WERI-Rb-1 (cell line): ENCODE measurements at regions not wholly inside any gene's neighbourhood (a gene's known extent, or its start where the extent isn't known, plus 50 kb on each side); places are given as distances from the start of the nearest gene placed in this dataset.

Experiments
- DNase-seq: peaks from one replicate; pipeline ENCODE4 v3.0.0-alpha.2; 2020
- H3K27ac ChIP-seq: fragments of 250-450 bp; sonication (Bioruptor Pico); 2 replicates; pipeline ENCODE4 v1.5.1; 2020; ENCODE audit warnings: mild to moderate bottlenecking, moderate library complexity
- H3K27me3 ChIP-seq: fragments of 250-450 bp; sonication (Bioruptor Pico); 2 replicates; pipeline ENCODE4 v1.5.1; 2021; ENCODE audit warnings: mild to moderate bottlenecking, low read depth, moderate library complexity; ENCODE audit not compliant: insufficient read depth, severe bottlenecking
- H3K36me3 ChIP-seq: fragments of 250-450 bp; sonication (Bioruptor Pico); 2 replicates; pipeline ENCODE4 v1.5.1; 2020; ENCODE audit warnings: mild to moderate bottlenecking, moderate library complexity
- H3K4me3 ChIP-seq: 2 replicates; pipeline ENCODE4 v1.5.1; 2011; ENCODE audit warnings: low read depth, mild to moderate bottlenecking, control low read depth, low read length
- H3K9me3 ChIP-seq: fragments of 250-450 bp; sonication (Bioruptor Pico); 2 replicates; pipeline ENCODE4 v1.5.1; 2021; ENCODE audit warnings: mild to moderate bottlenecking, moderate library complexity; ENCODE audit not compliant: severe bottlenecking
- TF ChIP-seq, protein P1 (sequence below): IDR thresholded peaks from 2 replicates; pipeline ENCODE4 v1.5.1; 2011; ENCODE audit warnings: low read depth, mild to moderate bottlenecking, control low read depth, inconsistent platforms, low read length

GRCh38 chr5:115024922-115025321, 144.8 kb downstream of the TRIM36 start:
- Histone ChIP-seq H3K27me3 (peaks cover 5% of the 10 kb centered on the region), H3K27ac (no peak overlapping the region), H3K36me3 (no peaks in the 10 kb centered on the region), H3K9me3 (no peaks in the 10 kb centered on the region), H3K4me3 (no peak overlapping the region)
- TF ChIP-seq, protein P1, sequence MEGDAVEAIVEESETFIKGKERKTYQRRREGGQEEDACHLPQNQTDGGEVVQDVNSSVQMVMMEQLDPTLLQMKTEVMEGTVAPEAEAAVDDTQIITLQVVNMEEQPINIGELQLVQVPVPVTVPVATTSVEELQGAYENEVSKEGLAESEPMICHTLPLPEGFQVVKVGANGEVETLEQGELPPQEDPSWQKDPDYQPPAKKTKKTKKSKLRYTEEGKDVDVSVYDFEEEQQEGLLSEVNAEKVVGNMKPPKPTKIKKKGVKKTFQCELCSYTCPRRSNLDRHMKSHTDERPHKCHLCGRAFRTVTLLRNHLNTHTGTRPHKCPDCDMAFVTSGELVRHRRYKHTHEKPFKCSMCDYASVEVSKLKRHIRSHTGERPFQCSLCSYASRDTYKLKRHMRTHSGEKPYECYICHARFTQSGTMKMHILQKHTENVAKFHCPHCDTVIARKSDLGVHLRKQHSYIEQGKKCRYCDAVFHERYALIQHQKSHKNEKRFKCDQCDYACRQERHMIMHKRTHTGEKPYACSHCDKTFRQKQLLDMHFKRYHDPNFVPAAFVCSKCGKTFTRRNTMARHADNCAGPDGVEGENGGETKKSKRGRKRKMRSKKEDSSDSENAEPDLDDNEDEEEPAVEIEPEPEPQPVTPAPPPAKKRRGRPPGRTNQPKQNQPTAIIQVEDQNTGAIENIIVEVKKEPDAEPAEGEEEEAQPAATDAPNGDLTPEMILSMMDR = no peak
- DNase-seq = no peak

- TF ChIP-seq, protein P1 = no peak
- Histone ChIP-seq H3K27ac (no peak overlapping the region), H3K36me3 (no peaks in the 10 kb centered on the region), H3K9me3 (no peaks in the 10 kb centered on the region), H3K4me3 (no peak overlapping the region), H3K27me3 (peaks cover 5% of the 10 kb centered on the region)
- DNase-seq = no peak
These were observed 147.4 kb downstream of the TRIM36 start for GRCh38 chr5:115022303-115022702.

GRCh38 chr5:115016646-115017045, 153.1 kb downstream of the TRIM36 start:
- Histone ChIP-seq H3K9me3 (no peaks in the 10 kb centered on the region), H3K27me3 (peaks cover 3% of the 10 kb centered on the region), H3K4me3 (no peak overlapping the region), H3K36me3 (no peaks in the 10 kb centered on the region), H3K27ac (no peak overlapping the region)
- DNase-seq = no peak
- TF ChIP-seq, protein P1 = no peak

GRCh38 chr5:114999176-114999575, 170.5 kb downstream of the TRIM36 start:
- no peak overlapping the region for H3K4me3 ChIP-seq
- TF ChIP-seq, protein P1 = no peak
- no peaks in the 10 kb centered on the region for H3K36me3 ChIP-seq
- DNase-seq = no peak
- H3K27me3 ChIP-seq = peaks cover 16% of the 10 kb centered on the region
- peaks cover 4% of the 10 kb centered on the region for H3K9me3 ChIP-seq
- no peak overlapping the region for H3K27ac ChIP-seq

- no peak for DNase-seq
- no peaks in the 10 kb centered on the region for H3K27me3 ChIP-seq
- no peaks in the 10 kb centered on the region for H3K36me3 ChIP-seq
- H3K9me3 ChIP-seq = no peaks in the 10 kb centered on the region
- TF ChIP-seq, protein P1 = no peak
- H3K4me3 ChIP-seq = no peak overlapping the region
- H3K27ac ChIP-seq = no peak overlapping the region
These were observed 180.2 kb downstream of the TRIM36 start for GRCh38 chr5:114989512-114989911.

GRCh38 chr5:114988096-114988495, 181.6 kb downstream of the TRIM36 start:
- Histone ChIP-seq H3K9me3 (no peaks in the 10 kb centered on the region), H3K4me3 (no peak overlapping the region), H3K27me3 (no peaks in the 10 kb centered on the region), H3K27ac (no peak overlapping the region), H3K36me3 (no peaks in the 10 kb centered on the region)
- TF ChIP-seq, protein P1 = no peak
- no peak for DNase-seq
